AG04450 (cell line): ENCODE measurements at regions not wholly inside any gene's neighbourhood (a gene's known extent, or its start where the extent isn't known, plus 50 kb on each side); places are given as distances from the start of the nearest gene placed in this dataset.
"Not testable (repeated sequence)": the region's sequence is repeated elsewhere in the genome, so short reads cannot be mapped to it uniquely, and the experiment has no call there.

Source experiments
- CTCF ChIA-PET: fragments of 300-600, 350-600 bp; formaldehyde crosslinking; extraction: SDS; loops from one replicate; lab custom pipeline; 2022; ENCODE audit warnings: antibody characterized with exemption, inconsistent platforms; lab: Charles Lee
- POLR2A ChIA-PET: fragments of 350-600 bp; formaldehyde crosslinking; extraction: SDS; loops from one replicate; lab custom pipeline; 2021; ENCODE audit warnings: antibody characterized with exemption, inconsistent platforms; lab: Yijun Ruan, JAX
- DNase-seq: peaks from one replicate; pipeline ENCODE4 v3.0.0-alpha.2; 2011; ENCODE audit warnings: low read depth, low spot score
- H3K27ac ChIP-seq: one replicate; pipeline ENCODE4 v1.5.1; 2012; ENCODE audit warnings: low read depth, low read length, control low read depth
- H3K27me3 ChIP-seq: one replicate; pipeline ENCODE4 v1.6.0; 2012; ENCODE audit warnings: low read length; ENCODE audit not compliant: control insufficient read depth, insufficient read depth
- H3K4me3 ChIP-seq: 2 replicates; pipeline ENCODE4 v1.5.1; 2011; ENCODE audit warnings: mild to moderate bottlenecking, low read depth, low read length, control low read depth
- H3K9me3 ChIP-seq: 2 replicates; pipeline ENCODE4 v1.5.1; 2012; ENCODE audit warnings: low read length; ENCODE audit not compliant: control insufficient read depth, insufficient read depth
- TF ChIP-seq, protein P1 (sequence below): IDR thresholded peaks from 2 replicates; pipeline ENCODE4 v1.5.1; 2011; ENCODE audit warnings: low read depth, low read length, control low read depth, inconsistent platforms

DNA sequence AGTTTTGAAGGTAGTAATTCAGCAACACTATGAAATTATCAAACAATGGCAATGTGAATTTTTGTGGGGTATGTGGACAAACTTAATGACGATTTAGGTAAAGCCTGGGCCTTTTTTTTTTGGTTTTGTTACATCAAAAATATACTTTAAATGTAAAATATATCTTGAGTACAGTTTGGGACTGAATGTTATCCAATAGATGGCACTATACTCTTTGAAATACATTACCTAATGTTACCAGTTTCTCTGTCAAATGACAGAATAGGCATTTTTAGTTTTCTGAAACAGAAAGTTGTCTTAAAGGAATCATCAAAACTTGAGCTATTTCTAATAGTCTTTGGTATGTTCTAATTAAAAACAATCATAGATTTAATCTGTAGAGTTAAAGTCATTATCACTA lies 1651.9 kb downstream of the C4orf33 start:
- no peaks in the 10 kb centered on the region for H3K27me3 ChIP-seq
- CTCF ChIA-PET, result no interaction called here
- no peaks in the 10 kb centered on the region for H3K9me3 ChIP-seq
- H3K4me3 ChIP-seq, result no peak overlapping the region
- H3K27ac ChIP-seq, result no peak overlapping the region
- TF ChIP-seq, protein P1, sequence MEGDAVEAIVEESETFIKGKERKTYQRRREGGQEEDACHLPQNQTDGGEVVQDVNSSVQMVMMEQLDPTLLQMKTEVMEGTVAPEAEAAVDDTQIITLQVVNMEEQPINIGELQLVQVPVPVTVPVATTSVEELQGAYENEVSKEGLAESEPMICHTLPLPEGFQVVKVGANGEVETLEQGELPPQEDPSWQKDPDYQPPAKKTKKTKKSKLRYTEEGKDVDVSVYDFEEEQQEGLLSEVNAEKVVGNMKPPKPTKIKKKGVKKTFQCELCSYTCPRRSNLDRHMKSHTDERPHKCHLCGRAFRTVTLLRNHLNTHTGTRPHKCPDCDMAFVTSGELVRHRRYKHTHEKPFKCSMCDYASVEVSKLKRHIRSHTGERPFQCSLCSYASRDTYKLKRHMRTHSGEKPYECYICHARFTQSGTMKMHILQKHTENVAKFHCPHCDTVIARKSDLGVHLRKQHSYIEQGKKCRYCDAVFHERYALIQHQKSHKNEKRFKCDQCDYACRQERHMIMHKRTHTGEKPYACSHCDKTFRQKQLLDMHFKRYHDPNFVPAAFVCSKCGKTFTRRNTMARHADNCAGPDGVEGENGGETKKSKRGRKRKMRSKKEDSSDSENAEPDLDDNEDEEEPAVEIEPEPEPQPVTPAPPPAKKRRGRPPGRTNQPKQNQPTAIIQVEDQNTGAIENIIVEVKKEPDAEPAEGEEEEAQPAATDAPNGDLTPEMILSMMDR, result no peak
- no peak for DNase-seq
- POLR2A ChIA-PET, result no interaction called here

DNA sequence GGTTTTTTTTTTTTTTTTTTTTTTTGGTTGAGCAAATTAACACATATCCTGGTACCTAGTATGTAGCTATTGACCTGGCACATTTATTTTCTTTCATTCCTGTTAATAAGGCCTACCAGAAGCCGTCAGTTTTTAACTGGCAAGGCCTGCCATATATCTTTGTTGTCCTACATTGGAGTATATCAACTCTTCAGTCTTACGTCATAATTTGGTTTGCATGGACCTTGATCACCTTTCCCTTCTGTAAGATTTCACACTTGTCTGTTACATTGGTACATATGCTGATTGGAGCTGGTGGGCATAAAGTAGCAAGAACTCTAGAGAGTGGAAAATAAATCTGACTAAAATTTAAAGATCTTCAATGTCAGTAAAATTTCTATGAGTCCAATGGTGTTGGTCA lies 1658.0 kb downstream of the C4orf33 start:
- CTCF ChIA-PET, result no interaction called here

DNA sequence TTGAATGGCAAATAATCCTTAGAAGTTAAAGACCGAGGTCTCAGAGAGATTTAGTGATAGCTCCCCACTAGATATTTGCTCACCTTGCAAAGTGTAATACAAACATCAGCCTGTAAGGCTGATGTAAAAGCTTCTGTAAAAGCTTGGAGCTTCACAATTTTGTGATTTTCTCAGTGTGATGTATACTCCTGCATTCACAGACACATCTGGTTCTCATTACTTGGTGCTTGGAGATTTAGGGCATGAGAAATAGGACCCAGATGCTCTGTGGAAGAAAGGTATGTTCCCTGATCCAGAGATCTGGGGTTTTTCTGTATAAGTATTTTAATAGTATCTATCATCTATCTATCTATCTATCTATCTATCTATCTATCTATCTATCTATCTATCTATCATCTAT lies 1664.3 kb downstream of the C4orf33 start:
- DNase-seq, result no peak
- no peak overlapping the region for H3K4me3 ChIP-seq
- TF ChIP-seq, protein P1, result no peak
- ChIA-PET POLR2A (no interaction called here), CTCF (no interaction called here)
- H3K9me3 ChIP-seq, result peaks cover 4% of the 10 kb centered on the region
- no peaks in the 10 kb centered on the region for H3K27me3 ChIP-seq
- H3K27ac ChIP-seq, result no peak overlapping the region

More for the DNA sequence above, 1658.0 kb downstream of the C4orf33 start:
- DNase-seq, result no peak
- POLR2A ChIA-PET, result no interaction called here
- TF ChIP-seq, protein P1, result no peak
- Histone ChIP-seq H3K27ac (no peak overlapping the region), H3K27me3 (no peaks in the 10 kb centered on the region), H3K9me3 (peaks cover 4% of the 10 kb centered on the region), H3K4me3 (no peak overlapping the region)

DNA sequence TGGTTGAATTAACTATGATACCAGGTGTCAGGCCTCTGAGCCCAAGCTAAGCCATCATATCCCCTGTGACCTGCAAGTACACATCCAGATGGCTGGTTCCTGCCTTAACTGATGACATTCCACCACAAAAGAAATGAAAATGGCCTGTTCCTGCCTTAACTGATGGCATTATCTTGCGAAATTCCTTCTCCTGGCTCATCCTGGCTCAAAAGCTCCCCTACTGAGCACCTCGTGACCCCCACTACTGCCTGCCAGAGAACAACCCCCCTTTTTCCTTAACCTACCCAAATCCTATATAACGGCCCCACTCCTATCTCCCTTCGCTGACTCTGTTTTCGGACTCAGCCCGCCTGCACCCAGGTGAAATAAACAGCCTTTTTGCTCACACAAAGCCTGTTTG lies 1671.4 kb downstream of the C4orf33 start:
- H3K27ac ChIP-seq, H3K27me3 ChIP-seq, POLR2A ChIA-PET, H3K9me3 ChIP-seq, H3K4me3 ChIP-seq, CTCF ChIA-PET, DNase-seq: not testable (repeated sequence)

DNA sequence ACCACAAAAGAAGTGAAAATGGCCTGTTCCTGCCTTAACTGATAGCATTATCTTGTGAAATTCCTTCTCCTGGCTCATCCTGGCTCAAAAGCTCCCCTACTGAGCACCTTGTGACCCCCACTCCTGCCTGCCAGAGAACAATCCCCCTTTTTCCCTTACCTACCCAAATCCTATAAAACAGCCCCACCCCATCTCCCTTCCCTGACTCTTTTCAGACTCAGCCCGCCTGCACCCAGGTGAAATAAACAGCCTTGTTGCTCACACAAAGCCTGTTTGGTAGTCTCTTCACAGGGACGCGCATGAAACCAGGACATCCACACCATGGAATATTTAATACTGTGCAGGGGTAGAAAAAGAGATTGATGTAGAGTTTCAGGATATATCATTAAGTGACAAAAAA lies 1677.0 kb downstream of the C4orf33 start:
- DNase-seq, H3K9me3 ChIP-seq, CTCF ChIA-PET, H3K4me3 ChIP-seq, POLR2A ChIA-PET, H3K27ac ChIP-seq, H3K27me3 ChIP-seq: not testable (repeated sequence)

DNA sequence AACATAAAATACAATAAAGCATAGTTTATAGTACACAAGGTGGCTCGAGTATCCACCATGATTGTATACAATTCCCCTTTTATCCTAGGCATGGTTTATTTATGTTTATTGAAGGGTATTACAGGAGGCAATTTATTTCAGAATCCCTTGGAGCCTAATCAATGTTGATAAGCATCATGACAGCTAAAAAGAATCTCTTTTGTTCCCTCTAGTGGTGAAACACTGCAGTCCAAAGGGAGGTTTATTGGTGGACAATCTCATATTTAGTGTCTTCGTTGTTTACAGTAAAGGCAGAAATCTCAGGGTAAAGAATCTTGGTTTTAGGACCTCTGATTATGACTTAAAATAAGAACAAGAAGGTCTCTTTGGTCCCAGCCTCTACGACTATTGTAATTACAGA lies 1712.5 kb downstream of the C4orf33 start:
- Histone ChIP-seq H3K27me3 (no peaks in the 10 kb centered on the region), H3K4me3 (no peak overlapping the region), H3K27ac (no peak overlapping the region), H3K9me3 (no peaks in the 10 kb centered on the region; the same call in 1 of the 2 replicates)
- CTCF ChIA-PET, result interaction anchor here (1.3 kb wide), 1 partner anchor 448 kb away, joined by 5 read pairs; no protein-coding TSS in a partner anchor
- no peak for DNase-seq
- TF ChIP-seq, protein P1, result peak; percentile 18; the same call in 1 of the 2 replicates
- POLR2A ChIA-PET, result no interaction called here
